Right lobe of liver (tissue), 6 donors: ENCODE measurements at regions not wholly inside any gene's neighbourhood (a gene's known extent, or its start where the extent isn't known, plus 50 kb on each side); places are given as distances from the start of the nearest gene placed in this dataset.

Source experiments
- ATAC-seq, 4 donors: fragments of 200-7000 bp; cut with Tn5 transposase; one replicate each; pipeline ENCODE4 v1.9.1; 2020; ENCODE audit warnings: mild to moderate bottlenecking in 4 of 4, moderate library complexity in 4 of 4
- DNase-seq, 3 donors: peaks; one replicate each; pipeline ENCODE4 v3.0.0-alpha.2; 2020
- H3K27ac ChIP-seq, 3 donors: fragments of 200-600 bp; one replicate each; pipeline ENCODE4 v1.8.0; 2022
- H3K27me3 ChIP-seq, 2 donors: fragments of 200-600 bp; one replicate each; pipeline ENCODE4 v1.8.0; 2022
- H3K36me3 ChIP-seq, 4 donors: fragments of 200-600 bp; sonication (generic) in 1 of 4; one replicate each; pipeline versions ENCODE4 v1.5.1 to v1.8.0; 2017 to 2022; ENCODE audit warnings: control low read depth in 1 of 4
- H3K4me1 ChIP-seq, 4 donors: fragments of 200-600 bp; sonication (generic) in 1 of 4; one replicate each; pipeline versions ENCODE4 v1.5.1 to v1.8.0; 2017 to 2022; ENCODE audit warnings: control low read depth in 1 of 4
- H3K4me3 ChIP-seq, 3 donors: fragments of 200-600 bp; one replicate each; pipeline ENCODE4 v1.8.0; 2022
- H3K9me3 ChIP-seq, 4 donors: fragments of 200-600 bp; sonication (generic) in 1 of 4; one replicate each; pipeline versions ENCODE4 v1.5.1 to v1.8.0; 2017 to 2022; ENCODE audit warnings: control low read depth in 1 of 4
- CTCF ChIP-seq, 4 donors: fragments of 200-600 bp in 3 of 4; fragments of 450-650 bp in 1 of 4; IDR thresholded peaks; one replicate each; pipeline versions ENCODE4 v1.5.1 to v1.8.0; 2016 to 2022; ENCODE audit warnings: antibody characterized with exemption in 4 of 4, mild to moderate bottlenecking in 2 of 4
- POLR2A ChIP-seq: fragments of 450-650 bp; IDR thresholded peaks from one replicate; pipeline ENCODE4 v1.6.1; 2017; ENCODE audit warnings: antibody characterized with exemption, mild to moderate bottlenecking
- WGBS: methylation state at CpG from one replicate; pipeline ENCODE4 v1.1.6; 2018; ENCODE audit warnings: low coverage, low lambda C conversion rate; ENCODE audit not compliant: insufficient coverage; ENCODE audit errors: missing lambda C conversion rate; 5-methylcytosine and 5-hydroxymethylcytosine counted together
- intact Hi-C, 2 donors: fragments of 100-400 bp; cut with DNase I; formaldehyde crosslinking; loops; one replicate each; pipeline versions ENCODE4 v1.11.2 to v1.14.1; 2022
- donor health status: DM: no; HTN: yes; CAD: no.
- donor health status: DM: no; HTN: no; CAD: no.
- donor health status: DM: no; HTN: no; CAD: no.
- donor health status: DM: no; HTN: yes; CAD: no.
- donor health status: DM: no; HTN: yes; CAD: no.

GRCh38 chr13:18949489-18949761, 232.2 kb downstream of the TUBA3C start:
- WGBS = 65% methylated on average over 4 of the region's 9 CpGs
- DNase-seq = no peak
- ATAC-seq = no peak
- Histone ChIP-seq H3K27me3 (no peaks in the 10 kb centered on the region), H3K36me3 (no peaks in the 10 kb centered on the region), H3K27ac (no peak overlapping the region), H3K4me1 (no peaks in the 10 kb centered on the region), H3K9me3 (no peaks in the 10 kb centered on the region), H3K4me3 (no peak overlapping the region)
- intact Hi-C loops = no loop called here
- no peak for TF ChIP-seq POLR2A

GRCh38 chr13:18948664-18949488, 232.7 kb downstream of the TUBA3C start:
- DNase-seq (no peak), ATAC-seq (no peak)
- Histone ChIP-seq H3K4me3 (no peak overlapping the region), H3K27ac (no peak overlapping the region), H3K9me3 (no peaks in the 10 kb centered on the region), H3K36me3 (no peaks in the 10 kb centered on the region), H3K4me1 (no peaks in the 10 kb centered on the region), H3K27me3 (no peaks in the 10 kb centered on the region)
- TF ChIP-seq POLR2A (no peak), CTCF (IDR thresholded peaks at IDR 0.05) (no peak)
- 61% methylated on average over 5 of the region's 19 CpGs for WGBS
- intact Hi-C loops = no loop called here

DNA sequence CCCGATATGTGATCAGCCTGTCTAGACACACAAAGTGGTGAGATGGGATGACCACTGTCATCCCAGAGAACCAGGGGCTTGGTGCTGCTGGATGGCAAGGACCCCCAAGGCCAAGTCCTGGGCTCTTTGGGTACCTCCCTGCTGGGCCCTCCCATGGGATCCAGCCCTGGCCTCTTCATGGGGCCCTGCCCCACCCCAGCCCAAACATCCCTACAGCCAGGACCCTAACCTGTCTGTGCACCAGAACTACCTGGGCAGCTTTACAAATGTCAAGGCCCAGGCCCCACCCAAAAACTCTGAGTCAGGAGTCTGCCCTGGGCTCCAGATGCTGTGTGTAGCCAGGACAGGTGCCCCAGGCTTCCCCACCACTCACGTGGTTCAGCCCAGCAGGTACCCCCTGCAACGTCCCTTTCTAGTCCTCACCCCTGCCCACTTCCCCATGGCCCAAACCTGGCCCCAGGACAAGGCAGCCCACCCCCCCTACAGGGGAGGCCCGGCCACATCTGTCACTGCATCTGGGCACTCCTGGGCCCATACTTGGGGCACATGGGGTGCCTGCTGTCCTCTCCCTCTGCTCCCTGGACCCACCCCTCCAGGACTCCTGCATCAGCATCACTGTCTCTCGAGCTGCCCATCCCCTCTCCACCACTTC, 233.5 kb downstream of the TUBA3C start:
- WGBS = 55% methylated on average over 3 of the region's 5 CpGs
- Histone ChIP-seq H3K4me3 (no peak overlapping the region), H3K9me3 (no peaks in the 10 kb centered on the region), H3K36me3 (no peaks in the 10 kb centered on the region), H3K27me3 (no peaks in the 10 kb centered on the region), H3K4me1 (no peaks in the 10 kb centered on the region), H3K27ac (no peak overlapping the region)
- no peak for DNase-seq
- ATAC-seq = no peak
- intact Hi-C loops = no loop called here
- TF ChIP-seq CTCF (IDR thresholded peaks at IDR 0.05) (no peak), POLR2A (no peak)

DNA sequence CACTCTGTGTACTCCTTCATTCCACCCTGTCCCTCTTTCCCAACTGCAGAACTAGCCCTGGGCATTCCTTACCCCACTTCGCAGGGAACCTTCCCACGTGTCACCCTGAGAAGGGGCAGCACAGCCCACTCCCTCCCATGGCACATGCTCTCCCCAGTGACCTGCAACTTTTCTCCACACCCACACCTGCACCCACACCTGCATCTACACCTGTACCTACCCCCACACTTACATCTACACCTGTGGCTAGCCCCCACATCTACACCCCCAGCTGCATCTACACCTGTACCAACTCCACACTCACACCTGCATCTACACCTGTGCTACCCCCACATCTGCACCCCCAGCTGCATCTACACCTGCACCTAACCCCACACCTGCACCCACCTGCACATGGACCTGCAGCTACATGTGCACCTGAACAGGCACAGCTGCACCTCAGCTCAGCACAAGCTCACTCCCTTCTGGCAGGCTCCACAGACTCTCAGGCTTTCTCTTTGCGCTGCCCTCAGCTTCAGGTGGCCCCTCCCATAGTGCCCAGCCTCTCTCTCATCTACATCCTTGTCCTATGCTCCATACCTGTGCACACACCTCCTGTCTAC, 234.1 kb downstream of the TUBA3C start:
- no peak for ATAC-seq
- Histone ChIP-seq H3K36me3 (no peaks in the 10 kb centered on the region), H3K4me1 (no peaks in the 10 kb centered on the region), H3K27ac (no peak overlapping the region), H3K27me3 (no peaks in the 10 kb centered on the region), H3K4me3 (no peak overlapping the region), H3K9me3 (no peaks in the 10 kb centered on the region)
- no peak for TF ChIP-seq POLR2A
- no peak for TF ChIP-seq CTCF (IDR thresholded peaks at IDR 0.05)
- intact Hi-C loops = no loop called here
- 82% methylated on average over 3 of the region's 3 CpGs for WGBS
- DNase-seq = no peak

DNA sequence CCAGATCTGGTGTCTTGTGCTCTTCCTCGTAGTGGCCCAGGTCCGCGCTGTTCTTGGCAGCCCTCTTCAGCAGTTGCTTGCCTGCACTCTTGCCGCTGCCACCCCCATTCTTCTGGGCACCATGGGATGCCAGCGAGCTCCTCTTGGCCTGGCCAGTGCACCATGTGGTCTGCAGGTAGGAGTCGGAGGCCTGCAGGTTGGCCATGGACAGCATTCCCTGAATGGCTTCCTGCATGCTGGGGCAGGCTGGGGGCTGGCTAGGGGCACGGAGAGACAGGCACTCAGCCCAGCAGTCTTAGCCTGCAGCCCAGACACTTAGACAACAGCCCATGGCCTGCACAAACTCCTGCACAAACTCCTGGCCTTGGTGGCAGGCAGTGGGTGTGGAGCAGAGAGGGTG, 234.9 kb downstream of the TUBA3C start:
- intact Hi-C loops = no loop called here
- Histone ChIP-seq H3K36me3 (no peaks in the 10 kb centered on the region), H3K9me3 (no peaks in the 10 kb centered on the region), H3K27ac (no peak overlapping the region), H3K4me3 (no peak overlapping the region), H3K27me3 (no peaks in the 10 kb centered on the region), H3K4me1 (no peaks in the 10 kb centered on the region)
- DNase-seq (no peak), ATAC-seq (no peak)
- TF ChIP-seq POLR2A (no peak), CTCF (IDR thresholded peaks at IDR 0.05) (no peak)
- 46% methylated on average over 4 of the region's 7 CpGs for WGBS
